Uterus (tissue), 2 donors: ENCODE measurements at regions not wholly inside any gene's neighbourhood (a gene's known extent, or its start where the extent isn't known, plus 50 kb on each side); places are given as distances from the start of the nearest gene placed in this dataset.

Source experiments
- CTCF ChIP-seq, 4 experiments: fragments of 200-600 bp in 2 of 4; fragments of 450-650 bp in 2 of 4; sonication (generic) in 2 of 4; IDR thresholded peaks; one replicate each; pipeline ENCODE4 v1.5.1; 2016 to 2019; ENCODE audit warnings: antibody characterized with exemption in 4 of 4, mild to moderate bottlenecking in 2 of 4, moderate library complexity in 1 of 4
- POLR2A ChIP-seq, 2 donors: fragments of 450-650 bp; IDR thresholded peaks; one replicate each; pipeline ENCODE4 v1.6.1; 2016; ENCODE audit warnings: antibody characterized with exemption in 2 of 2, mild to moderate bottlenecking in 1 of 2, moderate library complexity in 1 of 2

GRCh38 chr3:44011680-44012079 is 230.0 kb upstream of the TOPAZ1 start:
- TF ChIP-seq CTCF (IDR thresholded peaks at IDR 0.05) (no peak), POLR2A (IDR thresholded peaks at IDR 0.05) (no peak)
